GM19239 (cell line): ENCODE measurements at regions not wholly inside any gene's neighbourhood (a gene's known extent, or its start where the extent isn't known, plus 50 kb on each side); places are given as distances from the start of the nearest gene placed in this dataset.

Experiments used
- DNase-seq: peaks from one replicate; pipeline ENCODE4 v3.0.0; 2011; ENCODE audit warnings: low spot score; ENCODE audit not compliant: insufficient read length
- FAIRE-seq: peaks from 2 replicates; lab custom pipeline; 2011; peaks lifted over from hg19 to GRCh38; lab: Jason Lieb, UNC

- FAIRE-seq: no peak
- no peak for DNase-seq
Measured at GRCh38 chr5:8230868-8231267, 361.9 kb downstream of the MTRR start.

GRCh38 chr5:8233479-8233878 is 364.5 kb downstream of the MTRR start:
- no peak for FAIRE-seq

GRCh38 chr5:8234179-8234770 is 365.3 kb downstream of the MTRR start:
- DNase-seq (no peak), FAIRE-seq (no peak)

More at GRCh38 chr5:8233479-8233878, 364.5 kb downstream of the MTRR start:
- no peak for DNase-seq

- FAIRE-seq: no peak
- no peak for DNase-seq
Measured at GRCh38 chr5:8238080-8238479, 369.1 kb downstream of the MTRR start.

GRCh38 chr5:8239198-8239597 is 370.2 kb downstream of the MTRR start:
- FAIRE-seq (no peak), DNase-seq (no peak)

GRCh38 chr5:8239646-8240045 is 370.7 kb downstream of the MTRR start:
- FAIRE-seq (no peak), DNase-seq (no peak)

GRCh38 chr5:8241076-8241475 is 372.1 kb downstream of the MTRR start:
- DNase-seq (no peak), FAIRE-seq (no peak)

- FAIRE-seq (no peak), DNase-seq (no peak)
Measured at GRCh38 chr5:8241558-8241957, 372.6 kb downstream of the MTRR start.

- FAIRE-seq: no peak
- DNase-seq: no peak
Measured at GRCh38 chr5:8247049-8247899, 378.3 kb downstream of the MTRR start.

- FAIRE-seq: no peak
- DNase-seq: no peak
Measured at GRCh38 chr5:8253376-8253775, 384.4 kb downstream of the MTRR start.

GRCh38 chr5:8254674-8255073 is 385.7 kb downstream of the MTRR start:
- FAIRE-seq: no peak
- no peak for DNase-seq

GRCh38 chr5:8258801-8259200 is 389.9 kb downstream of the MTRR start:
- FAIRE-seq (no peak), DNase-seq (no peak)

- DNase-seq: no peak
- FAIRE-seq: no peak
Measured at GRCh38 chr5:8270246-8270645, 401.3 kb downstream of the MTRR start.

- DNase-seq (no peak), FAIRE-seq (no peak)
Measured at GRCh38 chr5:8280711-8281363, 411.9 kb downstream of the MTRR start.

- FAIRE-seq (no peak), DNase-seq (no peak)
Measured at GRCh38 chr5:8288334-8288733, 419.4 kb downstream of the MTRR start.

GRCh38 chr5:8288897-8289516 is 420.1 kb downstream of the MTRR start:
- FAIRE-seq (no peak), DNase-seq (no peak)

- no peak for FAIRE-seq
- DNase-seq: no peak
Measured at GRCh38 chr5:8289779-8290178, 420.8 kb downstream of the MTRR start.

GRCh38 chr5:8290721-8291120 is 421.8 kb downstream of the MTRR start:
- no peak for FAIRE-seq
- DNase-seq: no peak

- no peak for DNase-seq
- FAIRE-seq: no peak
Measured at GRCh38 chr5:8291641-8292040, 422.7 kb downstream of the MTRR start.

GRCh38 chr5:8295141-8295540 is 426.2 kb downstream of the MTRR start:
- DNase-seq: no peak
- no peak for FAIRE-seq

GRCh38 chr5:8299716-8300115 is 430.8 kb downstream of the MTRR start:
- DNase-seq (no peak), FAIRE-seq (no peak)
